AG20443 (cell line): ENCODE measurements at regions not wholly inside any gene's neighbourhood (a gene's known extent, or its start where the extent isn't known, plus 50 kb on each side); places are given as distances from the start of the nearest gene placed in this dataset.

Experiments used
- DNase-seq: peaks from one replicate; pipeline ENCODE4 v3.0.0; 2012; ENCODE audit warnings: low spot score, mixed read lengths

GRCh38 chr16:52649870-52650269, 102.9 kb upstream of the TOX3 start:
- DNase-seq, result no peak

GRCh38 chr16:52647588-52647987, 100.6 kb upstream of the TOX3 start:
- no peak for DNase-seq

GRCh38 chr16:52643006-52643405, 96.1 kb upstream of the TOX3 start:
- no peak for DNase-seq

- DNase-seq, result no peak
These were observed 87.6 kb upstream of the TOX3 start for GRCh38 chr16:52634528-52634927.

GRCh38 chr16:52634104-52634503, 87.2 kb upstream of the TOX3 start:
- DNase-seq, result no peak

GRCh38 chr16:52633230-52633629, 86.3 kb upstream of the TOX3 start:
- no peak for DNase-seq

- DNase-seq, result no peak
These were observed 84.8 kb upstream of the TOX3 start for GRCh38 chr16:52631711-52632110.

- no peak for DNase-seq
These were observed 83.8 kb upstream of the TOX3 start for GRCh38 chr16:52630711-52631110.

GRCh38 chr16:52629296-52629695, 82.4 kb upstream of the TOX3 start:
- DNase-seq, result no peak

- DNase-seq, result no peak
These were observed 77.9 kb upstream of the TOX3 start for GRCh38 chr16:52624891-52625290.

GRCh38 chr16:52621651-52622050, 74.7 kb upstream of the TOX3 start:
- no peak for DNase-seq

- DNase-seq, result no peak
These were observed 72.0 kb upstream of the TOX3 start for GRCh38 chr16:52618753-52619497.

GRCh38 chr16:52617591-52617990, 70.6 kb upstream of the TOX3 start:
- no peak for DNase-seq

- DNase-seq, result no peak
These were observed 66.6 kb upstream of the TOX3 start for GRCh38 chr16:52613508-52613907.

GRCh38 chr16:52611817-52612673, 65.1 kb upstream of the TOX3 start:
- no peak for DNase-seq

GRCh38 chr16:52603015-52603414, 56.1 kb upstream of the TOX3 start:
- no peak for DNase-seq

GRCh38 chr16:52597772-52598483, 51.0 kb upstream of the TOX3 start:
- no peak for DNase-seq

GRCh38 chr16:52597073-52597771, 50.3 kb upstream of the TOX3 start:
- no peak for DNase-seq
